Epidermal melanocyte (primary cell): ENCODE measurements at regions not wholly inside any gene's neighbourhood (a gene's known extent, or its start where the extent isn't known, plus 50 kb on each side); places are given as distances from the start of the nearest gene placed in this dataset.

Experiments
- DNase-seq: peaks from one replicate; pipeline ENCODE4 v3.0.0; 2011; ENCODE audit warnings: low spot score; ENCODE audit not compliant: insufficient read length

DNA sequence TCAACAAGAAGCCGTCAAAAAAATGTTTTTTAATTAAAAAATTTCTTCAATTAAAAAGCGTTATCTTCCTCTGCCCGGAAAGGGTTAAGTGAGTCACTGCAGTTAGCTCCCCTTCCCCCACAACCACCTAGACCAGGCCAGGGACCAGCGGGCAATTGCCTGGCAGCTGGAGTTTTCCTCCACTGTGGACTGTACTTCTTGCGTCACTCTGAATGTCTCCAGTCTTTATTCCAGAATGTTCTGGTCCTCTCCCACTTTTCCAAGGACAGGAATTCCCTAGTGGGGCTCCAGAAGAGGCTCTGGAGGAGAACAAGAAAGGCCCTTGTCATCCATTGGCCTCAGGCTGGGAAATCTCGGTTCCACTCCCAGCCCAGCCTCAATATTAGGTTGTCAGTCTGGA is 114.0 kb downstream of the C9orf50 start:
- DNase-seq, result no peak

DNA sequence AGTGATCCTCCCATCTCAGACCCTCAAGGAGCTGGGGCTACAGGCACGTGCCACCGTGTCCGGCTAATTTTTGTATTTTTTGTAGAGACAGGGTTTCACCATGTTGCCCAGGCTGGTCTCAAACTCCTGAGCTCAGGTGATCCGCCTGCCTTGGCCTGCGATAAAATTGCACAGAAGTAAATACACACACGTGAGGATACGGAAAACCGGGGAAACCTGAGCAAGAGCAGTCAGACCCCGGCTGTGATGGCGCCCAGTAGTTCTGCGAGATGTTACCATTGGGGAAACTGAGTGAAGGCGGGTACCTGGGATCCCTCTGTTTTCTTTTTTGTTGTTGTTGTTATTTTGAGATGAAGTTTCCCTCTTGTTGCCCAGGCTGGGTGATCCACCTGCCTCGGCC is 114.9 kb downstream of the C9orf50 start:
- no peak for DNase-seq

DNA sequence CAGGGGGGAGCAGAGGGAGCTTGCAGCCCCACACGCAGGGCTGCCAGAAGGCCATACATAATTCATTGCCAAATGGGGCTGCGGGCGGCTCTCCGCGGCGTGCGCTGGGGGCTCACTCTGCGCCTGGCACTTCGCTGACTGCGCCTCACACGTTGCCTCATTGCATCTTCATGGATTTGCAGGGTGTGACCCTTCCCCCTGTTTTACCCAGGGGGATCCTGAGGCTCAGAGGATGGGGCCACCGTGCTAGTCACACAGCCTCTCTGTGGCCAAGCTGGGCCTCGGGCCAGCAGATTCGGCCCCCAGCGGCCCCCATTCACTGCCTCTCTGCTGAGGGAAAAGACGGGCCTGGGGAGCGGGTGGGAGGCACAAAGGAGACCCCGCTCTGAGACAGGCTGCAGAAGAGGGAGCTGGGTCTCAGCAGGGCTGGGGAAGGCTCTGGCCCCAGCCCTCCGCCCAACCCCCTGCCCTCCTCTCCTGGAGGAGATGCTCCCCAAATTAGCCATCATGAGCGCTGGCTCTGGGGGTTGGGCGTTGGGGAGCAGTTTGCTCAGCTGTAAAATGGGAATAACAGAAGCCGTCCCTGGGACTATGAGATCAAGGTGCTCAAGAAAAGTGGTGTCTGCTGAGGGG is 115.5 kb downstream of the C9orf50 start:
- no peak for DNase-seq

DNA sequence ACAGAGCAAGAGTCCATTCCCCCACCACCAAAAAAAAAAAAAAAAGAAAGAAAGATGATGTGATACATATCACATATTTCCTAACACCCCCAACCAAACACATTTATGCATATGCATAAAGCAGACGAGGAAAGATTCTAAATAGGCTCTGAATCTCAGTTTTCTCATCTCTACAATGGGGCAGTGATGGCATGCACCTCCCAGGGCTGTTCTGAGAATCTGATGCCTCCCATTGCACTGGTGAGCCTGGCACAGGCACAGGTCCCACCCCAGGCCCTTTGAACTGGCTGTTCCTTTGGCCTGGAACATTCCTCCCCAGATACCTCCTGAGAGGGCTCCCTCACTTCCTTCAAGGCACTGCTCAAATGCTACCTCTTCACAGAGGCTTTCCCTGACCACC is 116.5 kb downstream of the C9orf50 start:
- DNase-seq, result no peak

DNA sequence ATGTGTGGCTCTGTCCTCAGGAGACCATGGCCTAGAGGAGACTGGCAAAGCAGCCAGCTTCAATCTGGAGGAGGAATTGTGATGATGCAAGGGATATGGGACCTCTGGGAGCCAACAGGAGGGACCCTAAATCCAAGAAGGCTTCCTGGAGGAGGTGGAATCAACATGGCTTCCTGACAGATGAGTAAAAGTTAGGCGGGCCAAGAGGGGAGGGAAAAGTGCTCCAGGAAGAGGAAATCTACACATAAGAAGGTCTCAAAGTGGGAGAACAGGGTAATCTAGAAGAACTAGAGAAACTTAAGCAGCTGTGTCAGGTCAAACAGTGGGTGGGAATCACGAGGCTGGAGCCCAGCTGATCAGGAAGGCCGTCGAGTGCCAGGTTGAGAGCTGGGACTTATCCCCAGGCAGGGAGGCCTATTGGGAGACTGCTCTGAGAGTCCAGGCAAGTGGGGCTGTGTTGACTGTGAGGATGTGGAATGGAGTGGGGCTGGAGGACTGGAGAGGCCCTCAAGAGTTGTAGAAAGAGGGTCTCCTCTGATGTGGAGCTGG is 119.1 kb downstream of the C9orf50 start:
- no peak for DNase-seq

DNA sequence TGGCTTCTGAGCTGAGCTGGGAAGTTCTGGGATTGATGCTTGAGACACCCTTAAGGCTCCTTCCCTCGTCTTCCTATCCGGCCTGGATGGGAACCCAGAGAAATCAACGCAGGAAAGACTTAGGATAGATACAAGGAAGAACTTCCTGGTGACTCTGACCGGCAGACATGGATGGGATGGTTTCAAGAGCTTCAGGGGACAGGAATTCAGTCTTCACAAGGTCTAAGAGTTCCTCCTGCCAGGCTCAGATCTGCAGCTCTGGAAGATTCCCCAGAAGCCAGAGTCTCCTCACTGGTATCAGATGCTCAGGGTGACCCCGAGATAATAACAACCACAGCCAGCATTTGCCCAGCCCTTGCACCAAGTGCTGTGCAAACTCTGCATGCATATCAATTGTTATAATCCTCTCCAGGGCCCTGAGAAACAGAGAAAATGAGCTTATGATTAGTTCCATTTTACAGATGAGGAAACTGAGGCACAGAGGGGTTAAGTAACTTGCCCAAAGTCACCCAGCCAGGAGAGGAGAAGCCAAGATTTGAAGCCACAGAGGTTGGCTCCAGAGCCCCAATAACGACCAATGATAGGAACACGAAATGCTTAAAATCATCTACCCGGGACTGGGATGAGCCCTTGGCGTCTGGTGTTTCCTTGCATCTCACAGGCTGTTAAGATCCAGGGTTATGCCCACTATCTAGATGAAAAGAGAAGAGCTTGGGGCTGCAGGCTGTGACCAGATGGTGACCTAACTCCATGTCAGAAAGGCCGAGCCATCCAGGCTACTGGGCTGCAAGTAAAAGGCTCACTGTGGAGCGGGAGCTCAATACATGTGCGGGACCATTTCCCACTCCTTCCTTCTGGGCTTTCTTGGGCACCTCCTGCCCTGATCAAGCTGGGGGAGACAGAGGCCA is 119.8 kb downstream of the C9orf50 start:
- DNase-seq, result no peak

DNA sequence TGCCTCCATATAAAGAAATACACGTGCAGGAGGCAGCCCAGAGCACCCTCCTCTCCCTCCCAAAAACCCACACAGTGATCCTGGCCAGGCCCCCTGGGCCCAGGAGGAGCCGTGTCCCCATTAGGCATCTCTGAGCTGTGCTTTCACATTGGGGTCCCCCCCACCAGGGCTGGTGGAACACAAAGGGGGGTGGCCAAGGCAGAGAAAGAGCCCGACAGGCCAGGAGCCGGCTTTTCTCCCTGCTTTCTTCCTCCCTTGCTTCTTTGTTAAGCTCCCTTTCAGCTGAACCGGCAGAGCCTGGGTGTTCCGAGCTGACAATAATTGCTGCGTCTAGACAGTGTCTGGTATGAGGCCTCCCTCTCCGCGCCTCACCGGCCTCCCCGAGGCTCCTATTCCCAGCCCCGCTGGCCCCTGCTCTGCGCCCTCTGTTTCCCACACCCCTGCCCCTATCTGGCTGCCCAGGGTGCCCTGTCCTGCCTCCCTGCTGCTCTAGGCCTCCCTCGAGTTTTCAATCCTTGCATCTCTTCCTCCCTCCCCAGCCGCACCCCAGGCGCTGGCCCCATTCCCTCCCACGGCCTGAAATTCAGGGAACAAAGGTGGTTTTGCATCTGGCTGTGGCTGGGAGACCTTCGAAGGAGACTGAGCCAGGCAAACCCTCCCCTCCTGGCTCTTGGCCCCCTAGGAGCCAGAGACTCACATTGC is 120.6 kb downstream of the C9orf50 start:
- no peak for DNase-seq

DNA sequence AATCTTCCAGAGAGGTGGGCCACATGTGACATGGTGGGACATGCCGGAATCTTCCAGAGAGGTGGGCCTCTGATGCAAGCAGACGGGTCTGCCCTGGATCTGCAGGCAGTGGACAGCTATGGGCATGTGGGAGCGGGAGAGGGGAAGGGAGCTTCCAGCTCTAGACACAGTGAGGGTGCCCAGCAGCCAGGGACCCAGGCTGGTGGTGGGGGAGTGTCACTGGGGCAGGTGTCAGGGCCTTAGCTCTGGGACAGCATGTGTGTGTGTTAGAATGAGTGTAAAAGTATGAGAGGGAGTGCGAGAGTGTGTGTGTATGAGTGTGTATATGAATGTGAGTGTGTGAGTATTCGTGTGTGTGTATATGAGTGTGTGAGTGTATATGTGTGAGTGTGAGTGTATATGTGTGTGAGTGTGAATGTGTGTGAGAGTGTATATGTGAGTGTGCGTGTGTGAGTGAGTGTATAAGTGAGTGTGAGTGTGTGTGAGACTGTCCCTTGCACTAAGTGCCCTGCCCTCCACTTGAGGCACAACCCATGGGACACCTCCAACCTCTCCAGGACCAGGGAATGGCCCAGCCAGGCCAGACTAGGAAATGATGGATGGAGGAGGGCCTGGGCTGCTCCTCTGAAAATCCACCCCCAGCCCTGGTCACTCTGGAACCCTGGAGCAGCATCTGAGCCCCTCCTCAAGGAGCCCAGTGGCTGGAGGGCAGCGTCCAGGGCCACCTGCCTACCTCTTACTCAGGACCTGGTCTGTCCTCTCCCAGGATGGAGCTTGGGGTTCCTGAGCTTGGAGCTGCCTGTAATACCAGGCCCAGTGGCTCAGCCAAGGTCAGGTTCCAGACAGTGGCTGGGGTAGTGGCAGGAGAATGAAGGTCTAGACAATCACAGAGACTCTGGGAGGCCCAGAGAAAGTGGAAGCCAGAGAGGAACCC is 122.2 kb downstream of the C9orf50 start:
- DNase-seq, result no peak

DNA sequence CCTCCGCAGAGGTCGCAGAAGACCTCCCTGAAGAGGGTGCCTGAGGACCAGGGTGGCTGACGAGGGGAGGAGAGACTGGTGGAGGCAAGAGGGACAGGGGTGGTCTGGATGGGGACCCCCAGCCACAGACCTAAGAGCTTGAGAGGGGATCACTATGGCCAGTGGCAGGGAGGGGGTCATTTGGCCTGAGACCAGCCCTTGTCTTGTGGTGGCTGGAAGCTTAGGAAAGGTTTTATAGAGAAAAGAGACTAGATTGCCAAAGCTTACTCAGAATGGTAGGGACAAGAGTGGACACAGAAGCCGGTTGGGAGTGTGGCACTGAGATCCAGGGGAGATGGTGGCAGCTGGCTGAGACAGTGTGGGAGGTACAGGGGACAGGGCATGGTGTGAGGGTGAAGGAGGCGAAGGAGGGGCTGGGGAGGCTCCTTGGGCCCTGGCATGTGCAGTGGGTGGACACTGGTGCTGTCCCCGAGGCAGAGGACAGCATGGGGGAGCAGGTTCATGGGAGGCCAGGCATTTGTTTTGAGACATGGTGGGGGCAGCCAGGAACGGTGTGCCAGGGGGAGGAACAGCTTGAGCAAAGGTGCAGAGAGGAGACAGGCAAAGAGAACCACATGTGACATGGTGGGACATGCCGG is 123.0 kb downstream of the C9orf50 start:
- no peak for DNase-seq

DNA sequence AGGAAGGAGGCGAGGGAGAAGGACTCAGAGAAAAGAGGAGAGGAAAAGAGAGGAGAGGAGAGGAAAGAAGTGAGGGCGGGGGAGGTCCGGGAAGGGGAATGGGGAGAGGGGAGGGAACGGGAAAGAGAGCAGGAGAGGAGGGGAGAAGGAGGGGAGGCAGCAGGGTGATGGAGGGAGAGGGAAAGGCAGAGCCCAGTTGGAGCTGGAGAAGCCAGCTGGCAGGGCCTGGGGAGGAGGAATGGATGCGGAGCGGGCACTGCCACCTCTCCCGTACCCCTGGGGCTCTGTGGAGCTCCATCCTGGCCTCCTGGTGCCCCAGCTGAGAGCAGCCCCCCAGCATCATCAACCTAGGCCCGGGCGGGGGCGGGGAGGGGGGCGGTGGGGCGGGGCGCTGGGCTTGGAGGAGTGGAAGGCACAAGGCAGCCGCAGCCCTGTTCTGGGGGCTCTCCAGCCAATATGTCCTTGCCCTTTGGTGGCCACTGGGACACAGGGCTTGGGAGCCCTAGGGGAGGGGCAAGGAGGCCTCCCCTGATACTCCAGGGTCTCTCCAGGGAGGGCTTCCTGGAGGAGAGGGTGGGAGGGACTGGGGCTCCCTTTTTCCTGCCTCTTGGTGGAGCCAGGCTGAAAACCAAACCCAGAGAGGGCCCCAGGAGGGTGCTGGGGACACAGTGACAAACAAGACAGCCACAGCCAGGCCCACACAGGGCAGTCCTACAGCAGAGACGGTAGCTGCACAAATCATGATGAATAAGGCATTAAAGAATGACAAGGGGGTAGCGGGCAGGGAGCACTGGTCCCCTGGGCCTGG is 123.7 kb downstream of the C9orf50 start:
- DNase-seq, result peak; percentile 45

DNA sequence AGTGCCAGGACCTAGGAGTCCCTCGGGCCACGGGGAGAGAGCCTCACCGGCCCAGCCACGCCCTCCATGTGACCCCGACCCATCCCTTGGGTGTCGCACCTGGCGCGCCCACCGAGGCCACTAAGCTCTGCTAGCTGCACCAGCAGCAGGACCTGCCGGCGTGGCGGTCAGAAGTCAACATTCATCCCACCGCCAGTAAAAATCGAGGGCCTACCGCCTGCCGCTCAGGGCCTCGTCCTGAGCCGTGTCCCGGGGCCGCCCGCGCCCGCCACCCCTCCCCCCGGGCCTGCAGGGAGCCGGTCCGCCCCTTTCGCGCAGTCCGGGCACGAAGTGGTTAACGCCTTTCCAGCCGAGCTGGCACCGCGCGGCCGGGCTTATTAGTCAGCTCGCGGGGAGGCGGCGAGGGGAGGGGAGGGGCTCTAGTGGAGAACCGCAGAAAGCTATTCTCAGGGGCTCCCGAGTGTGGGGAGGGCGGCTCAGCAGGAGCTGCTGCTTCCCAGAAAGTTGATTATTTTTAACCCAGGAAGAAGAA is 124.4 kb downstream of the C9orf50 start:
- DNase-seq, result peak; percentile 92

DNA sequence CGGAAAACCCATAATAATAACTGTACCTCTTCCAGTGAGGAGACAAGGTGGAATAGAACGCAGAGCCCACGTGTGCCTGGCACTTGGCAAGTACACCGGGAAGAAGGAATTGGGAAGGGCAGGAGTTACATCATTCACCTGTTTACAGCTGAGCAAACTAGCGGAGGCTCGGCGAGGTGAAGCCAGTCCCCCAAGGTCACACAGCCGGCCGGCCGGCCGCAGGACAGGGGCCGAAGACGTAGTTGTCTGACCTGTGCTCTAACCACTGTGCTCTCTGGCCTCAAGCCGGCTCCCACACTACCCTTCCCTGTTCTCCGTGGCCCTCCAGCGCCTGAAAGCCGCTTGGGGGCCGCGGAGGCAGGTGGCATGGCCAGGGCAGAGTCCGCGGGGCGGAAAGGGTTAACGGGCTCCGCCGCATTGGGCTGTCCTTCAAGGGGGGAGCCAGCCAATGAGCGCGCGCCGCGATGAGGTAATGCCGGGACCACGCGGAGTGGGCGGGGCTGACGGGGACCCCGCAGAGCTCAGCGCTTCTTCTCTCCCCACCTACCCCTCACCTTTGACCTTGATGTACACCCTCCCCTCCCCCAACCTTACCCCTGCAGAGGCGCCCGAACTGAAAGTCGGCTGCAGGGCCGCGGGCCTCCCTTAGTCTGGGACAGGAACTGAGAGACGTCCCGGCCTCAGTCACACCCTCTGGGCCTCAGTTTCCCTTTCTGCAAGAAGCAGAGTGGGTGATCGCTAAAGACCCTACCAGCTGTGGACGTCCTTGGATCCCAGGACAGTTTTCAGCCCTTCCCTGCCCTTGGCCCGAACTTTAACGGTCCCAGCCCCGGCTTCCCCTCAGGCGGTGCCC is 125.1 kb downstream of the C9orf50 start:
- DNase-seq, result peak; percentile 97

DNA sequence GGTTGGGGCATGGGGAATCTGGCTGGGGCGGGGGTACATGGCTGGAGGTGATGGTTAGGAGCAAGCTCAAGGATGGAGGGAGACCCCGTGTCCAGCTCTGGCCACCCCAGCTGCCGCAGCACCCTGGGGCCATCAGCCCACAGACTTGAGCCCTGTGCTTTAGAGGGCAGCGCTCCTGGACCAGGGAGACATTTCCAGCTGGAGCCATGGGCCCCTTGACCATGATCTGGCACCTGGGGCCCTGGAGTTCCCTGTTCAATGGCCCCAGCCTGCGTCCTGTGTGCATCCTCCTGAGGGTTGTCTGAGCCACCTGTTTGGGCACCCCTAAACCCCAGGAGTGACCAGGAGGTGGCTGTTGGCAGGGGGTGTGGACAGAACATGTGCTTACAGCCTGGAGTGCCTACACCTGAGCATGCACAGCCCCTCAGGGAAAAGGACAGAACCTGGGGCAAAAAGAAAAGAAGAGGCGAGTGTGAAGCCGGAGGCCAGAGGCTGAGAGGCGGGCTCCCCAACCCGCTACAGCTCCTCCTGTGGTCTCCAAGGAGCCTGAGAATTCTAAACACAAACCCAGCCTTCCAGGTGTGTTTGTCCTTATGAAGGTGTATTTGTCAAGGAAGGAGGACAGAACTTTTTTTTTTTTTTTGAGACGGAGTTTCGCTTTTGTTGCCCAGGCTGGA is 126.7 kb downstream of the C9orf50 start:
- no peak for DNase-seq

DNA sequence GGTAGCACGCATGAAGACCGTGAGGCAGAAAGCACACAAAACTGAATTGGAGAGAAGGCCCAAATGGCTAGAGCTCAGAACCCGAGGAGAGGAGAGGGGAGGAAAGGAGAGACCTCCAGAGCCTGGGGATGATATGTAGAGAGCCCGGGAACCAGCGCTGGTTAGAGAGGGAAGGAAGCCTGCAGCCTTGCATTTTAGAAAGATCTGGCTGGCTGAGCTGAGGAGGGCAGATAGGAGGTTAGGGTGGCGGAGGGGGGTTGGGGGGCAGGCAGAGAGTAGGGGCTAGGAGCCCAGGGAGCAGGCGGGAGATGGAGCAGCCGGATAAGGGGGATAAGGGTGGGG is 127.2 kb downstream of the C9orf50 start:
- no peak for DNase-seq

DNA sequence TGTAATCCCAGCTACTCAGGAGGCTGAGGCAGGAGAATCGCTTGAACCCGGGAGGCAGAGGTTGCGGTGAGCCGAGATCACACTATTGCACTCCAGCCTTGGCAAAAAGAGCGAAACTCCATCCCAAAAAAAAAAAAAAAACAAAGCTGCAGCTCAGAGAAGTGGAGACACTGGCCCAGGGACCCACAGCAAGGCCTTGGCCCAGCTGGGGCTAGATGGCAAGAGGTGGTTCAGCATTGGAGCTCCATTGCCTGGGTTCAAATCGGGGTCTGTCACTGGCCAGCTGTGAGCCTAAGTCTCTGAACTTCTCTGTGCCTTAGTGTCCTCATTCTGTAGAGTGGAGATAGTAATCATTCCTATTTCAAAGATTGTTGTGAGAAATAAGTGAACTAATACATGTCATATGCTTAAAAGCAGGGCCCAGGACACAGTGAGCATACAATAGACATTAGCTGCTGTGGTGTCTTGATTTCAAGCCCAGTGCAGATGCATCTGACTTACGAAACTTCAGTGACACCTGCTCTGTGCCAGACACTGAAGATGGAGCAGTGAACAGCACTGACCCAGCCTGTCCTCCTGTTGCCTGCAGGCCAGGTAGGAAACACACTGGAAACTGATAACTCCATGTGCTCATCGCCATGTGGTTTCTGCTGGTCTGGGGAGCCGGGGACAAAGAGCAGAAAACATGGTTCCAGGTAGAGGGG is 127.7 kb downstream of the C9orf50 start:
- no peak for DNase-seq

DNA sequence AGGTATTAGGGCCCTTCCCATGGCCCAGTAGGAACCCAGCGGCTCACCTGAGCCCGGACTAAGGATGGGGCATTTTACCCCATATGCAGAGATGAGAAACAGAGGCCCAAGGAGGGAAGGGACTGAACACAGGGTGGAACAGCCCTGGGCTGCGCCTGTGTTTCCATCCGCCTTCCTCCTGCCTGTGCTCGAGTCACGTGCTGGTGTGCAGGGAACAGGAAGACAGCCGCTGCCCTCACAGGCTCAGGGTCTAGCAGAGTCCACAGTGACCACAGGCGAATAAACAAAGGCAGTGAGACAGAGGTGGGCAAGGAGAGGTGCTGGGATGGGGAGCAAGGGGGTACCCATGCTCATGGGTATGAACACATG is 129.4 kb downstream of the C9orf50 start:
- no peak for DNase-seq
